SHP77 treated with DMSO at 0.1 percent for 48 hours (cell line): ENCODE measurements at regions not wholly inside any gene's neighbourhood (a gene's known extent, or its start where the extent isn't known, plus 50 kb on each side); places are given as distances from the start of the nearest gene placed in this dataset.
"Not testable (repeated sequence)": the region's sequence is repeated elsewhere in the genome, so short reads cannot be mapped to it uniquely, and the experiment has no call there.

ENCODE experiments used
- DNase-seq: peaks from one replicate; lab custom pipeline; 2025; lab: John Stamatoyannopoulos, UW

DNA sequence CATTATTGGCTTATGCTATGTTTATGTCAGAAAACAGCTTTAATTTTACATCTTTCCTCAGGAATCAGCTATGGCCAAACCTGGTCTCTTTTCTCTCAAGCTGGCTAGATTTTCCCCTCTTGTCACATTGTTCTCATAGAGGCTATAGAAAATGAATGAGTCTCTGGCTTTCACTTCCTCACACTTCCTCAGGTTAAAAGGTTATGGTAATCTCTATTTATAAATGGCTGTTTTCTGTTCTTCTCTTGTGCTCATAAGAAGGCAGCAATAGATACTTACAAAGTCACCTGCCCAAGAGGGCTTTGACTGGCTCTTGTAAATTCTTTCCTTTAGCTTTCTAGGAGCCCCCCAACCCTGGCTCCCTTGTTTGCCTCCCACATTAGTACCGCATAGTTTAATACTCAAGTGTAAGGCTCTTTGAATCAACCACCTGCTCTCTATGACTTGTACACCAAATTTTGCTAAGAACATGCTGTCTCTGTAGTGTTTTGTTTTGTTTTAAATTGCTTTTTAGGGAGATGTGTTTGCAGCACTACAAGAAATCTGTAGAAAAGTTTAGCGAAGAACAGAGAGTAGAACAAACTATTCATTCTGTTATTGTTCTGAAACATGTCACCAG lies 897.4 kb upstream of the CITED2 start:
- DNase-seq = no peak

- DNase-seq = no peak
These were observed 895.2 kb upstream of the CITED2 start for GRCh38 chr6:140269591-140270165.

GRCh38 chr6:140264431-140264830 lies 890.0 kb upstream of the CITED2 start:
- no peak for DNase-seq

DNA sequence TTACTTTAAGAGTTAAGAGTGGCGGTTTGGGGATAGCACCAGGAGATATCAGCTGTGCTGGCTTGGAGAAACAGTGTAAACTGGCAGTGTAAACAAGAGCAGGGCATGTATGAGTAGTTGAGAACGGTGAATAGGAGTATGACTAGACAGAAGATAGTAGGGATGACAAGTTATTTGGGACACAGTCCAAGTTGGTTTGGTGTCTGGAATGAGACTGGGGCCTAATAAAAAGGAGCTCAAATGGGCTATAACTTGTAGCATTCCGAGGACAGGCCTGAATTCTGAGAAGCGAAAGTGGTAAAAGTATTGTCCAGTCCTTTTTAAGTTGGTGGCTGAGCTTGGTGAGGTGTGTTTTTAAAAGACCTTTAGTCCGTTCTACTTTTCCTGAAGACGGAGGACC lies 883.9 kb upstream of the CITED2 start:
- DNase-seq = not testable (repeated sequence)

DNA sequence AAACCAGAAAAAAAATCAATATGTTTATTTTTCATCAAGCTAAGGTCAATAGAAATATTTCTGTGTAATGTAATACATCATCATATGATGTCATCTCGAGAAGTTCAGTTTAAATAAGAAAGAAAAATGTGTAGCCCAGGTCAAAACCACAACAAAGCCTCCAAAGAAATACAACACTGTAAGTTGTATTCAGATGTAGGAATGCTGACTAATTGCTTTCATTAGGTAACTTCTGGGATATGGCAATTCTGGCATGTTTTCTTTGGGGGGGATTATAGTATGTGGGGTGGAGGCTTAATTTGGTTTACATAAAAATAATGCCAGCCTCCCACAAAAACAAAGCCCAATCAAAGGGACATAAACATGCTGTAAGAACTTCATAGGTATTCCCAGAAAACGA lies 881.8 kb upstream of the CITED2 start:
- DNase-seq = peak; percentile 54

DNA sequence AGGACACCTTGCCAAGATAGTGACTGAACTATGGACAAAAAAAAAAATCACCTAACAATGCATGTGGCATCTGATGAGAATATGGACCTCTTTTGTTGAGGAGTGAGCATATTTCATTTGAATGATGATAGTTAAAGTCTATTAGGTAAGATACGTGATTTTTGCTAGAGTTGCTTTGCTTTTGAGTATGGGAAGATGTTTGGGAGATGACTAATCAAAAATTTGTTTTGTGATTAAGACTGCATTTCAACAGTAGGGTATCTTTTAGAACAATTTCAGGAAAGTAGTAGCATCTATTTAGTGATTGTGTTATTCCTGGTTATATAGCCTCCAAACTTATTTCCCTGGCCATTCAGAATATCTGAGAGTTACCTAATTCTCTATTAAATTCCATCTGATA lies 878.6 kb upstream of the CITED2 start:
- DNase-seq = no peak

GRCh38 chr6:140252099-140252498 lies 877.7 kb upstream of the CITED2 start:
- no peak for DNase-seq

- no peak for DNase-seq
These were observed 871.0 kb upstream of the CITED2 start for GRCh38 chr6:140245296-140246040.

DNA sequence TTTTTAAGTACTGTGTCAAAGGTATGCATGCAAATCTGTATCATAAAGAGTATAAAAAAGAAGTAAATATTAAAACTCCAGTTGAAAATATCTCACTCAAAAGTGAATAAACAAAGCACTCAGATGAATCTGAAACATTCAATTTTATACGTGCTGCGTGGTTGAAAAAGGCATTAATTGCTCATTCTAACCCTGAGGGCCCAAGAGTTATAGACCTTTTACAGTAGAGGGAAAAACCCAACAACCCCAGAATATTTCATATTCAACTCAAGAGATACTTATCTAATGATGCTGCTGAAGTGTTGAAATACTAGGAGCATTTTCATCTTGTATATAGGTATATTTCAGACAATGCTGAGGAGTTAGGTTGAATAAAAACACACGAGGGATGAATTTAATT lies 862.8 kb upstream of the CITED2 start:
- DNase-seq = no peak

DNA sequence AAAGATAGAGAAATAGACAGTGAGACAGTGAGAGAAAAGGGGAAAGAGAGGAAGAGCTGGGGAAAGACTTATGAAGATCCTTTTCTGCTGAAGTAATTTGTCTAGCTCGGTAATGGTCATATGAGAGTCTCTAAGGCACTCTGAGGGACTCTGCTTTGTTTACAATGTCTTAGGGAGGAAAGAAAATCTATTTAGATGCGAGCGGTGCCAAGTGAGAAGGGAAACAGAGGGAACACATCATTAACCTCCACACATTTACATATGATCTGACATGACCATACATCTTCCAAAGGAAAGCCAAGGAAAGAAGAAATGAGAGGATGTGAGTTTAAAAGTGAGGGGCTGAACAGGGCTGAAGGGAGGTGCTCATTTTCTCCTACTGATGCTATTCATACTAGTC lies 862.3 kb upstream of the CITED2 start:
- no peak for DNase-seq

DNA sequence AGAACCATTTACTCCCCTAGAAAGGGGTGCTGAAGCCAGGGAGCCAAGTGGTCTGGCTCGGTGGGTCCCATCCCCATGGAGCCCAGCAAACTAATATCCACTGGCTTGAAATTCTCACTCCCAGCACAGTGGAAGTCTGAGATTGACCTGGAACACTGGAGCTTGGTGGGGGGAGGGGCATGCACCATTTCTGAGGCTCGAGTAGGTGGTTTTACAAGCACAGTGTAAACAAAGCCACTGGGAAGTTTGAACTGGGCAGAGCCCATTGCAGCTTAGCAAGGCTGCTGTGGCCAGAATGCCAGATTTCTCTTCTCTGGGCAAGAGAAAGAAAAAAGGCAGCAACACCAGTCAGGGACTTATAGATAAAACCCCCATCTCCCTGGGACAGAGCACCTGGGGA lies 855.8 kb upstream of the CITED2 start:
- DNase-seq = no peak

DNA sequence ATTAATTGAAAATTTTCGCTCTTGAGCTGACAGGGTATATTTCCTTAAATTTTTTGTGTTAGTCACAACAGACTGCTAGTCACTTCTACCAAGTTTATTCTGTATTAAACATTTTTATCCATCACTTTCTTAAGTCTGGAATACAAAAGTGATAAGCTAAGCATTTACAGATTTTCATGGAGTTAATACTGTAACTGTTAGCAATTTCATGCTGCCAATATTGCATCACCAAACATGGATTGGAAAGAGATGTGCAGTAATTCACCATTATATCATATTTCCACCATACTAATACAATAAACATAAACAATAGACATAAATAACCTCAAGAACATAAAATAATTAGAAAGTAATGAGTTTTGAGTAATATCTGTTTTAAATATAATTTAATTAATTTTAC lies 854.0 kb upstream of the CITED2 start:
- no peak for DNase-seq

- no peak for DNase-seq
These were observed 852.2 kb upstream of the CITED2 start for GRCh38 chr6:140226637-140227036.

GRCh38 chr6:140225701-140226436 lies 851.4 kb upstream of the CITED2 start:
- no peak for DNase-seq

GRCh38 chr6:140217283-140217682 lies 842.8 kb upstream of the CITED2 start:
- DNase-seq = no peak

GRCh38 chr6:140209775-140210174 lies 835.3 kb upstream of the CITED2 start:
- no peak for DNase-seq

GRCh38 chr6:140208286-140208685 lies 833.8 kb upstream of the CITED2 start:
- DNase-seq = peak; percentile 71

DNA sequence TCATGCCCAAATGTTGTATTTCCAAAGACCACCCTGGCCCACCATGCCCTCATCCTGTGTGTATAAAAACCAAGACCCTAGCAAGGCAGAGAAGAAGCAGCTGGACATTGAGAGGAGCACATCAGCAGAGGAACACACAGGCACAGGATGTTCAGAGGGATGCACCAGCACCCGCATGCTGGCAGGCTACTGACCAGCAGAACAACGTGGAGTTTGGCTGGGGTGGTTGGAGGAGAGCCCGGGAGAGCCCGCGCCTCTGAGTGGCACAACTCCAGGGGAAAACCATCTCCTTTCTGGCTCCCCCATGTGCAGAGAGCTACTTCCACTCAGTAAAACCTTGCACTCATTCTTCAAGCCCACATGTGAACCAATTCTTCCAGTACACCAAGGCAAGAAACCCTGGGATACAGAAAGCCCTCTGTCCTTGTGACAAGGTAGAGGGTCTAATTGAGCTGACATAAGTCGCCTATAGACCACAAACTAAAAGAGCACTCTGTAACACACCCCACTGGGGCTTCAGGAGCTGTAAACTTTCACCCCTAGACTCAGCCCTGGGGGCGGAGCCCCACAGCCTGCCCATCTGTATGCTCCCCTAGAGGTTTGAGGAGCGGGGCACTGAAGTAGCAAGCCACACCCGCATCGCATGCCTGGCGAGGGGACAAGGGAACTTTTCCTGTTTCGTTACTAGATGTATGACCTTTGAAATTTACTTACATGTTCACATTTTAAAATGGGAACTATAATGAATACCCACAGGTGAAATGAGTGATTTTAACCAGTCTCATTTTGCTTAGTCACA lies 831.5 kb upstream of the CITED2 start:
- DNase-seq = no peak

- DNase-seq = no peak
These were observed 829.7 kb upstream of the CITED2 start for GRCh38 chr6:140204154-140204553.

DNA sequence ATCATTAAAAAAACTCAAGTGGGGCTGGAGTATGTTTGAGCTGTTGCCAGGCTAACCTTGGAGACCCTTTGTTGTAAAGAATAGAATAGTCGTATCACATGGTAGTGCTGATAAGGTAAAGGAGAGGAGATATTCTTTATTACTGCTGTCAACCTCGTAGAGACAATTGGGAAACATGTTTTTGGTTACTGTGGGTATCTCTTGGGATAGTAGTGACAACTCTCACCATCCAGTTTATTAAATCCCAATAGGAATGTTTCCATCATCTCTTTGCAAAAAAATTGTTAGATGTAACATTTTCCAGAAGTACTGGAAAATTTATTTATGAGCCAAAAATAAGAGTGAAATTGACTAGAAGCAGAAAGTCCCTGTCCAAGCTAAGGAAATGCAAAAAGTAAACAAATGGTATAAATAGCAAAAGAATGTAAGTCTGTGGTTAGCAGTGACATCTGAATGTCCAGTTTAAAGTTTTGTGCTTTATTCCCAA lies 829.3 kb upstream of the CITED2 start:
- no peak for DNase-seq

- DNase-seq = no peak
These were observed 828.6 kb upstream of the CITED2 start for GRCh38 chr6:140202964-140203515.
